Testis (tissue), 2 donors: ENCODE measurements at regions not wholly inside any gene's neighbourhood (a gene's known extent, or its start where the extent isn't known, plus 50 kb on each side); places are given as distances from the start of the nearest gene placed in this dataset.

ENCODE experiments used
- CTCF ChIP-seq, 3 experiments: fragments of 450-650 bp in 2 of 3; fragments of 200-600 bp in 1 of 3; sonication (generic) in 1 of 3; IDR thresholded peaks; one replicate each; pipeline ENCODE4 v1.5.1; 2016 to 2019; ENCODE audit warnings: antibody characterized with exemption in 3 of 3, mild to moderate bottlenecking in 2 of 3, moderate library complexity in 1 of 3
- POLR2A ChIP-seq: fragments of 450-650 bp; IDR thresholded peaks from one replicate; pipeline ENCODE4 v1.6.1; 2017; ENCODE audit warnings: antibody characterized with exemption, mild to moderate bottlenecking, moderate library complexity

- TF ChIP-seq CTCF (IDR thresholded peaks at IDR 0.05) (no peak), POLR2A (no peak)
These were observed 834.6 kb downstream of the JRKL start for GRCh38 chr11:97224396-97224795.
